OCI-LY1 (cell line): ENCODE measurements at regions not wholly inside any gene's neighbourhood (a gene's known extent, or its start where the extent isn't known, plus 50 kb on each side); places are given as distances from the start of the nearest gene placed in this dataset.

ENCODE experiments used
- H2AFZ ChIP-seq: fragments of 200-600 bp; sonication (generic), shearing (Covaris generic); 2 replicates; pipeline ENCODE4 v1.6.0; 2014; ENCODE audit warnings: antibody characterized with exemption, mild to moderate bottlenecking, low read length
- H3F3A ChIP-seq: fragments of 200-600 bp; sonication (generic), shearing (Covaris generic); 2 replicates; pipeline ENCODE4 v1.6.0; 2014; ENCODE audit warnings: mild to moderate bottlenecking, antibody characterized with exemption, low read length, moderate library complexity; ENCODE audit not compliant: insufficient read depth
- H3K27ac ChIP-seq: fragments of 200-600 bp; sonication (generic); 2 replicates; pipeline ENCODE4 v1.5.1; 2014; ENCODE audit warnings: low read length, mixed run types, mild to moderate bottlenecking, low read depth; ENCODE audit not compliant: poor library complexity, severe bottlenecking
- H3K27me3 ChIP-seq: fragments of 200-600 bp; sonication (generic); 2 replicates; pipeline ENCODE4 v1.6.0; 2014; ENCODE audit warnings: antibody characterized with exemption, mild to moderate bottlenecking, low read length, moderate library complexity; ENCODE audit not compliant: insufficient read depth
- H3K36me3 ChIP-seq: fragments of 200-600 bp; sonication (generic); 2 replicates; pipeline ENCODE4 v1.6.1; 2014; ENCODE audit warnings: mild to moderate bottlenecking, antibody characterized with exemption, low read length, moderate library complexity, mixed read lengths; ENCODE audit not compliant: insufficient read depth
- H3K4me1 ChIP-seq: fragments of 200-600 bp; sonication (generic); 2 replicates; pipeline ENCODE4 v1.5.1; 2014; ENCODE audit warnings: mild to moderate bottlenecking, low read length, moderate library complexity; ENCODE audit not compliant: insufficient read depth, severe bottlenecking
- H3K4me2 ChIP-seq: fragments of 200-600 bp; sonication (generic), shearing (Covaris generic); 2 replicates; pipeline ENCODE4 v1.6.1; 2014; ENCODE audit warnings: low read length
- H3K4me3 ChIP-seq: fragments of 200-600 bp; sonication (generic); 2 replicates; pipeline ENCODE4 v1.5.1; 2014; ENCODE audit warnings: low read length, low read depth, mild to moderate bottlenecking, mixed read lengths; ENCODE audit not compliant: poor library complexity, severe bottlenecking
- H3K79me2 ChIP-seq: fragments of 200-600 bp; shearing (Covaris generic); 2 replicates; pipeline ENCODE4 v1.6.1; 2016; ENCODE audit warnings: mixed run types, low read length, mixed read lengths; ENCODE audit not compliant: insufficient read depth
- H3K9ac ChIP-seq: fragments of 200-600 bp; sonication (generic), shearing (Covaris generic); 2 replicates; pipeline ENCODE4 v1.6.1; 2014; ENCODE audit warnings: mild to moderate bottlenecking, low read length, mixed read lengths
- H3K9me2 ChIP-seq: fragments of 200-600 bp; sonication (generic), shearing (Covaris generic); 2 replicates; pipeline ENCODE4 v1.6.1; 2014; ENCODE audit warnings: low read depth, mild to moderate bottlenecking, low read length, mixed read lengths
- H3K9me3 ChIP-seq: fragments of 200-600 bp; shearing (Covaris generic); 2 replicates; pipeline ENCODE4 v1.6.1; 2014; ENCODE audit warnings: low read length, mixed read lengths
- H4K20me1 ChIP-seq: fragments of 200-600 bp; sonication (generic), shearing (Covaris generic); 2 replicates; pipeline ENCODE4 v1.6.0; 2016; ENCODE audit warnings: mild to moderate bottlenecking, low read length; ENCODE audit not compliant: insufficient read depth
- CTCF ChIP-seq: fragments of 200-600 bp; sonication (generic), shearing (Covaris generic); IDR thresholded peaks from 2 replicates; pipeline ENCODE4 v1.5.1; 2017; ENCODE audit warnings: mild to moderate bottlenecking, antibody characterized with exemption, low read length, moderate library complexity, mixed read lengths
- EZH2 ChIP-seq: fragments of 200-600 bp; sonication (generic), shearing (Covaris generic); IDR thresholded peaks from 2 replicates; pipeline ENCODE4 v1.8.0; 2017; ENCODE audit warnings: borderline replicate concordance, mixed run types, mild to moderate bottlenecking, antibody characterized with exemption, low read length, moderate library complexity, mixed read lengths

- Histone ChIP-seq H3K4me2 (no peak overlapping the region), H3F3A (no peaks in the 10 kb centered on the region), H3K27me3 (no peaks in the 10 kb centered on the region), H3K36me3 (no peaks in the 10 kb centered on the region), H3K4me3 (no peak overlapping the region), H3K79me2 (no peaks in the 10 kb centered on the region), H3K9me3 (no peaks in the 10 kb centered on the region), H4K20me1 (no peaks in the 10 kb centered on the region), H3K9ac (no peak overlapping the region), H3K27ac (no peak overlapping the region), H3K9me2 (no peaks in the 10 kb centered on the region), H2AFZ (no peak overlapping the region), H3K4me1 (no peaks in the 10 kb centered on the region)
- TF ChIP-seq EZH2 (no peak), CTCF (no peak)
These were observed 154.9 kb upstream of the ITGB1 start for GRCh38 chr10:33112831-33113455.

GRCh38 chr10:33111488-33112051 lies 153.5 kb upstream of the ITGB1 start:
- no peak overlapping the region for H3K9ac ChIP-seq

GRCh38 chr10:33109788-33110469 lies 151.9 kb upstream of the ITGB1 start:
- Histone ChIP-seq H3K27ac (no peak overlapping the region), H3K27me3 (no peaks in the 10 kb centered on the region), H3K36me3 (no peaks in the 10 kb centered on the region), H3K4me1 (no peaks in the 10 kb centered on the region), H3K4me2 (no peak overlapping the region), H3K4me3 (no peak overlapping the region), H3K9ac (no peak overlapping the region), H3K9me3 (no peaks in the 10 kb centered on the region), H3F3A (no peaks in the 10 kb centered on the region), H2AFZ (no peak overlapping the region), H3K9me2 (no peaks in the 10 kb centered on the region), H3K79me2 (no peaks in the 10 kb centered on the region), H4K20me1 (no peaks in the 10 kb centered on the region)
- TF ChIP-seq EZH2, result no peak
- TF ChIP-seq CTCF, result no peak

More at GRCh38 chr10:33111488-33112051, 153.5 kb upstream of the ITGB1 start:
- no peaks in the 10 kb centered on the region for H4K20me1 ChIP-seq
- H3K4me3 ChIP-seq, result no peak overlapping the region
- no peak overlapping the region for H2AFZ ChIP-seq
- TF ChIP-seq EZH2 (no peak), CTCF (no peak)
- no peaks in the 10 kb centered on the region for H3K27me3 ChIP-seq
- H3K79me2 ChIP-seq, result no peaks in the 10 kb centered on the region
- no peaks in the 10 kb centered on the region for H3F3A ChIP-seq
- no peaks in the 10 kb centered on the region for H3K36me3 ChIP-seq
- no peaks in the 10 kb centered on the region for H3K4me1 ChIP-seq
- no peaks in the 10 kb centered on the region for H3K9me2 ChIP-seq
- no peak overlapping the region for H3K4me2 ChIP-seq
- no peak overlapping the region for H3K27ac ChIP-seq
- H3K9me3 ChIP-seq, result no peaks in the 10 kb centered on the region
